ENCODE measurements at regions not wholly inside any gene's neighbourhood (a gene's known extent, or its start where the extent isn't known, plus 50 kb on each side); places are given as distances from the start of the nearest gene placed in this dataset.

DNA sequence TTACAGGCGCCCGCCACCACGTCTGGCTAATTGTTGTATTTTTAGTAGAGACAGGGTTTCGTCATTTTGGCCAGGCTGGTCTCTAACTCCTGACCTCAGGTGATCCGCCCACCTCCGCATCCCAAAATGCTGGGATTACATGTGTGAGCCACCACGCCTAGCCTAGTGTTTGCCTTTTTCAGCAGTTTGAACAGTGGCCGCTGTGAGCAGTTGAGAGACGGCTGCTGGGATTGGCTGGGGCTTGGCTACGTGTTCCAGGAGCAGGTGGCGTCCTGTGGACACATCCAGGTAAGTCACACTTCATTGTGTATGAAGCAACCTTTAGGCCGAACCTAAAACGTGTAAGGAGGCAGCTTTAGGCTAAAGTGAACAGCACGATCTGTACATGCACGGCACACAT, 231.8 kb upstream of the PITRM1 start:
- TF ChIP-seq EZH2phosphoT487 (IDR thresholded peaks at IDR 0.05; ENCODE audit: borderline replicate concordance, low read length): no peak
- TF ChIP-seq EZH2 (IDR thresholded peaks at IDR 0.05; ENCODE audit: low read length, unreplicated experiment): no peak
- TF ChIP-seq, protein P1, sequence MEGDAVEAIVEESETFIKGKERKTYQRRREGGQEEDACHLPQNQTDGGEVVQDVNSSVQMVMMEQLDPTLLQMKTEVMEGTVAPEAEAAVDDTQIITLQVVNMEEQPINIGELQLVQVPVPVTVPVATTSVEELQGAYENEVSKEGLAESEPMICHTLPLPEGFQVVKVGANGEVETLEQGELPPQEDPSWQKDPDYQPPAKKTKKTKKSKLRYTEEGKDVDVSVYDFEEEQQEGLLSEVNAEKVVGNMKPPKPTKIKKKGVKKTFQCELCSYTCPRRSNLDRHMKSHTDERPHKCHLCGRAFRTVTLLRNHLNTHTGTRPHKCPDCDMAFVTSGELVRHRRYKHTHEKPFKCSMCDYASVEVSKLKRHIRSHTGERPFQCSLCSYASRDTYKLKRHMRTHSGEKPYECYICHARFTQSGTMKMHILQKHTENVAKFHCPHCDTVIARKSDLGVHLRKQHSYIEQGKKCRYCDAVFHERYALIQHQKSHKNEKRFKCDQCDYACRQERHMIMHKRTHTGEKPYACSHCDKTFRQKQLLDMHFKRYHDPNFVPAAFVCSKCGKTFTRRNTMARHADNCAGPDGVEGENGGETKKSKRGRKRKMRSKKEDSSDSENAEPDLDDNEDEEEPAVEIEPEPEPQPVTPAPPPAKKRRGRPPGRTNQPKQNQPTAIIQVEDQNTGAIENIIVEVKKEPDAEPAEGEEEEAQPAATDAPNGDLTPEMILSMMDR (conservative IDR thresholded peaks at IDR 0.05; ENCODE audit: low read depth, low read length): no peak
- ChIA-PET POLR2A (ENCODE audit: unreplicated experiment) (no interaction called here), CTCF (no interaction called here)
- no TSS peak for BruUV-seq (replicated peaks)
- no peaks in the 10 kb centered on the region for H3K27me3 ChIP-seq (ENCODE audit: low read length)
- no peaks in the 10 kb centered on the region for H3F3A ChIP-seq (ENCODE audit: low read length, unreplicated experiment)
- no peaks in the 10 kb centered on the region for H4K20me1 ChIP-seq (ENCODE audit: low read length)
- H3K9ac ChIP-seq (ENCODE audit: low read length): no peak overlapping the region
- H3K27ac ChIP-seq (ENCODE audit: low read length): no peak overlapping the region
- peaks cover 18% of the 10 kb centered on the region for H3K4me1 ChIP-seq (ENCODE audit: insufficient read depth, low read length)
- ATAC-seq: no peak
- H3K36me3 ChIP-seq (ENCODE audit: low read depth, low read length): no peaks in the 10 kb centered on the region
- no peaks in the 10 kb centered on the region for H3K9me3 ChIP-seq (ENCODE audit: low read length)
- H2AFZ ChIP-seq (ENCODE audit: low read length): no peak overlapping the region
- intact Hi-C loops (cut with micrococcal nuclease): no loop called here
- H3K9me2 ChIP-seq (replicated peaks; ENCODE audit: low read length): no peaks in the 10 kb centered on the region
- H3K4me3 ChIP-seq (ENCODE audit: low read length): no peak overlapping the region
- no peak for DNase-seq
- no peak overlapping the region for H3K4me2 ChIP-seq (ENCODE audit: low read length)
- no peaks in the 10 kb centered on the region for H3K79me2 ChIP-seq (ENCODE audit: low read length)

DNA sequence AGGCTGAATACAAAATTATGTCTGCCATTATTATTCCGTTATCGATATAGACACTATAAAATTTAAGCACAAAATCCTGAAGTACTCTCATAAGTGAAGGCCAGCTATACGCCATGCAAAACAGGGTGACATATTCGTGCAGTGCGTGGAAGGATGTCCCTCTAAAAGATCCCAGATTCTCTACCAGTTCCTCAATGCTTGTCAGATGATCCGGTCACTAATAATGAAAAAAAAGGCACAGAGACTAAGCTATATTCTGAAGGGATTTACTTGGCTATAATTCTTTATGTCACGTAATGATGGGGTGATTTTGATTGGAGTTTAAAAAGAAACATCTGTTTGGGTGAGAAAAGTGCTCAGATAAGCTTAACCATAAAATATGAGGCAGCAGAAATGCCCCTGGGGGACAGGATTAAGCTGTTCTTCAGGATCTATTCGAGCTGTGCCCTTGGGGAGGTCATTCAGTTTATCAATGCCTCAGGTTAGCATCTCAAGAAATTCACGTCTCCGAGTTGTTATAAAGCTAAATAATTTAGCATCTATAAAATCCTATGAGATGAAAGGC, 229.7 kb upstream of the PITRM1 start:
- BruUV-seq (replicated peaks): no TSS peak
- DNase-seq (no peak), ATAC-seq (no peak)
- H3K27me3 ChIP-seq (ENCODE audit: low read length): no peaks in the 10 kb centered on the region
- intact Hi-C loops (cut with micrococcal nuclease): no loop called here
- H3K9me3 ChIP-seq (ENCODE audit: low read length): no peaks in the 10 kb centered on the region
- H3K79me2 ChIP-seq (ENCODE audit: low read length): no peaks in the 10 kb centered on the region
- no peaks in the 10 kb centered on the region for H3K9me2 ChIP-seq (replicated peaks; ENCODE audit: low read length)
- TF ChIP-seq, protein P1 (conservative IDR thresholded peaks at IDR 0.05; ENCODE audit: low read depth, low read length): no peak
- TF ChIP-seq EZH2 (IDR thresholded peaks at IDR 0.05; ENCODE audit: low read length, unreplicated experiment) (no peak), EZH2phosphoT487 (IDR thresholded peaks at IDR 0.05; ENCODE audit: borderline replicate concordance, low read length) (no peak)
- ChIA-PET CTCF (no interaction called here), POLR2A (ENCODE audit: unreplicated experiment) (no interaction called here)
- H3K9ac ChIP-seq (ENCODE audit: low read length): no peak overlapping the region
- no peaks in the 10 kb centered on the region for H3F3A ChIP-seq (ENCODE audit: low read length, unreplicated experiment)
- no peaks in the 10 kb centered on the region for H4K20me1 ChIP-seq (ENCODE audit: low read length)
- H2AFZ ChIP-seq (ENCODE audit: low read length): no peak overlapping the region
- no peak overlapping the region for H3K27ac ChIP-seq (ENCODE audit: low read length)
- H3K4me1 ChIP-seq (ENCODE audit: insufficient read depth, low read length): peaks cover 31% of the 10 kb centered on the region
- no peak overlapping the region for H3K4me3 ChIP-seq (ENCODE audit: low read length)
- no peaks in the 10 kb centered on the region for H3K36me3 ChIP-seq (ENCODE audit: low read depth, low read length)
- H3K4me2 ChIP-seq (ENCODE audit: low read length): no peak overlapping the region

DNA sequence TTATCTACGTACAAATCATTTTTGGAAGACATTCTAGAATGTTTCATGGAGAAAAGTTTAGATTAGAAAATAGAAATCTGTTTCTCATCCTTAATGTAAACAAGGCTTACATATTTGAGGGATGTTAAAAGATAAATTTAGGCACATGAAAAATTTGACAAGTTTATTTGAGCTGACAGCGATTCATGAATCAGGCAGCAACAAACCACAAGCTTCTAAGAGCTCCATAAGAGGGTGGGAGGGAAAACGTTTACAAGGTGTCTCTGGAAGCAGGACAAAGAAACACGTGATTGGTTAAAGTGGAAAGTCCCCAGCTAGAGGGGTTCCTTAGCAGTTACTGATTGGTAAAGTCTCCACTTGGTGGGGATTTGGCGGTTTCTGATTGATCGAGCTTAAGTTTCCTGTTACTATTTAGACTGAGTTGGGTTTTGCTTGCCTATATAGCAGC, 228.9 kb upstream of the PITRM1 start:
- TF ChIP-seq, protein P1 (conservative IDR thresholded peaks at IDR 0.05; ENCODE audit: low read depth, low read length): no peak
- TF ChIP-seq EZH2 (IDR thresholded peaks at IDR 0.05; ENCODE audit: low read length, unreplicated experiment) (no peak), EZH2phosphoT487 (IDR thresholded peaks at IDR 0.05; ENCODE audit: borderline replicate concordance, low read length) (no peak)
- Histone ChIP-seq H3K9me2 (replicated peaks; ENCODE audit: low read length) (no peaks in the 10 kb centered on the region), H3F3A (ENCODE audit: low read length, unreplicated experiment) (no peaks in the 10 kb centered on the region), H3K9ac (ENCODE audit: low read length) (no peak overlapping the region), H3K36me3 (ENCODE audit: low read depth, low read length) (no peaks in the 10 kb centered on the region), H3K79me2 (ENCODE audit: low read length) (no peaks in the 10 kb centered on the region), H3K4me1 (ENCODE audit: insufficient read depth, low read length) (peaks cover 38% of the 10 kb centered on the region), H2AFZ (ENCODE audit: low read length) (no peak overlapping the region), H3K4me2 (ENCODE audit: low read length) (peak overlapping the region; percentile 34; the same call in 1 of the 2 replicates), H3K4me3 (ENCODE audit: low read length) (no peak overlapping the region), H4K20me1 (ENCODE audit: low read length) (no peaks in the 10 kb centered on the region), H3K27me3 (ENCODE audit: low read length) (no peaks in the 10 kb centered on the region), H3K27ac (ENCODE audit: low read length) (peak overlapping the region; percentile 60), H3K9me3 (ENCODE audit: low read length) (no peaks in the 10 kb centered on the region)
- BruUV-seq (replicated peaks): no TSS peak
- ChIA-PET POLR2A (ENCODE audit: unreplicated experiment) (no interaction called here), CTCF (no interaction called here)
- DNase-seq: peak; percentile 63
- ATAC-seq: peak; percentile 29
- intact Hi-C loops (cut with micrococcal nuclease): no loop called here

All from PC-3 (cell line).